OCI-LY1 (cell line): ENCODE measurements at regions not wholly inside any gene's neighbourhood (a gene's known extent, or its start where the extent isn't known, plus 50 kb on each side); places are given as distances from the start of the nearest gene placed in this dataset.

Experiments used
- H2AFZ ChIP-seq: fragments of 200-600 bp; sonication (generic), shearing (Covaris generic); 2 replicates; pipeline ENCODE4 v1.6.0; 2014; ENCODE audit warnings: antibody characterized with exemption, mild to moderate bottlenecking, low read length
- H3F3A ChIP-seq: fragments of 200-600 bp; sonication (generic), shearing (Covaris generic); 2 replicates; pipeline ENCODE4 v1.6.0; 2014; ENCODE audit warnings: mild to moderate bottlenecking, antibody characterized with exemption, low read length, moderate library complexity; ENCODE audit not compliant: insufficient read depth
- H3K27ac ChIP-seq: fragments of 200-600 bp; sonication (generic); 2 replicates; pipeline ENCODE4 v1.5.1; 2014; ENCODE audit warnings: low read length, mixed run types, mild to moderate bottlenecking, low read depth; ENCODE audit not compliant: poor library complexity, severe bottlenecking
- H3K27me3 ChIP-seq: fragments of 200-600 bp; sonication (generic); 2 replicates; pipeline ENCODE4 v1.6.0; 2014; ENCODE audit warnings: antibody characterized with exemption, mild to moderate bottlenecking, low read length, moderate library complexity; ENCODE audit not compliant: insufficient read depth
- H3K36me3 ChIP-seq: fragments of 200-600 bp; sonication (generic); 2 replicates; pipeline ENCODE4 v1.6.1; 2014; ENCODE audit warnings: mild to moderate bottlenecking, antibody characterized with exemption, low read length, moderate library complexity, mixed read lengths; ENCODE audit not compliant: insufficient read depth
- H3K4me1 ChIP-seq: fragments of 200-600 bp; sonication (generic); 2 replicates; pipeline ENCODE4 v1.5.1; 2014; ENCODE audit warnings: mild to moderate bottlenecking, low read length, moderate library complexity; ENCODE audit not compliant: insufficient read depth, severe bottlenecking
- H3K4me2 ChIP-seq: fragments of 200-600 bp; sonication (generic), shearing (Covaris generic); 2 replicates; pipeline ENCODE4 v1.6.1; 2014; ENCODE audit warnings: low read length
- H3K4me3 ChIP-seq: fragments of 200-600 bp; sonication (generic); 2 replicates; pipeline ENCODE4 v1.5.1; 2014; ENCODE audit warnings: low read length, low read depth, mild to moderate bottlenecking, mixed read lengths; ENCODE audit not compliant: poor library complexity, severe bottlenecking
- H3K79me2 ChIP-seq: fragments of 200-600 bp; shearing (Covaris generic); 2 replicates; pipeline ENCODE4 v1.6.1; 2016; ENCODE audit warnings: mixed run types, low read length, mixed read lengths; ENCODE audit not compliant: insufficient read depth
- H3K9ac ChIP-seq: fragments of 200-600 bp; sonication (generic), shearing (Covaris generic); 2 replicates; pipeline ENCODE4 v1.6.1; 2014; ENCODE audit warnings: mild to moderate bottlenecking, low read length, mixed read lengths
- H3K9me2 ChIP-seq: fragments of 200-600 bp; sonication (generic), shearing (Covaris generic); 2 replicates; pipeline ENCODE4 v1.6.1; 2014; ENCODE audit warnings: low read depth, mild to moderate bottlenecking, low read length, mixed read lengths
- H3K9me3 ChIP-seq: fragments of 200-600 bp; shearing (Covaris generic); 2 replicates; pipeline ENCODE4 v1.6.1; 2014; ENCODE audit warnings: low read length, mixed read lengths
- H4K20me1 ChIP-seq: fragments of 200-600 bp; sonication (generic), shearing (Covaris generic); 2 replicates; pipeline ENCODE4 v1.6.0; 2016; ENCODE audit warnings: mild to moderate bottlenecking, low read length; ENCODE audit not compliant: insufficient read depth
- CTCF ChIP-seq: fragments of 200-600 bp; sonication (generic), shearing (Covaris generic); IDR thresholded peaks from 2 replicates; pipeline ENCODE4 v1.5.1; 2017; ENCODE audit warnings: mild to moderate bottlenecking, antibody characterized with exemption, low read length, moderate library complexity, mixed read lengths
- EZH2 ChIP-seq: fragments of 200-600 bp; sonication (generic), shearing (Covaris generic); IDR thresholded peaks from 2 replicates; pipeline ENCODE4 v1.8.0; 2017; ENCODE audit warnings: borderline replicate concordance, mixed run types, mild to moderate bottlenecking, antibody characterized with exemption, low read length, moderate library complexity, mixed read lengths

GRCh38 chr21:31448496-31448895, 104.4 kb upstream of the TIAM1 start:
- H3K4me1 ChIP-seq: peaks cover 3% of the 10 kb centered on the region
- TF ChIP-seq CTCF: no peak
- H3K4me3 ChIP-seq: no peak overlapping the region
- H3K27ac ChIP-seq: no peak overlapping the region
- H3K27me3 ChIP-seq: no peaks in the 10 kb centered on the region
- H3K9me3 ChIP-seq: no peaks in the 10 kb centered on the region
- no peak overlapping the region for H3K4me2 ChIP-seq
- no peaks in the 10 kb centered on the region for H4K20me1 ChIP-seq
- no peak overlapping the region for H3K9ac ChIP-seq
- H3K9me2 ChIP-seq: no peaks in the 10 kb centered on the region
- no peak overlapping the region for H2AFZ ChIP-seq
- H3F3A ChIP-seq: no peaks in the 10 kb centered on the region
- H3K79me2 ChIP-seq: no peaks in the 10 kb centered on the region
- H3K36me3 ChIP-seq: no peaks in the 10 kb centered on the region

DNA sequence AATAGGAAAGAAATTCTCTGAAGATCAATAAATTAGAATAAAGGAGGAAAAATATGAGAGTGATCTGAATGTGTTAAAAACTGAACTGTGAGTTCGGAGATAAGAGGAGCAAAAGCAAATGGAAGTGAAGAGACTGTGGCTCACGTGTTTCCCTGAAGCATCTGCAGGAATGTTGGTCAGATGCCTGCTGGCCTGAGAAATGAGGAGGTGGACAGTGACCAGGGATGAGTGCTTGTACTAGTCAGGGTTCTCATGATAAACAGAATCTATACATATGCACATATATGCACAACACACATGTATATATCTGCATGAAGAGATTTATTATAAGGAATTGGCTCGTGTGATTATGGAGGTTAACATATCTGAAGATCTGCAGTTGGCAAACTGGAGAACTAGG, 103.4 kb upstream of the TIAM1 start:
- no peaks in the 10 kb centered on the region for H3F3A ChIP-seq
- H3K9me3 ChIP-seq: no peaks in the 10 kb centered on the region
- H3K9ac ChIP-seq: no peak overlapping the region
- H3K9me2 ChIP-seq: no peaks in the 10 kb centered on the region
- H3K27me3 ChIP-seq: no peaks in the 10 kb centered on the region
- H3K27ac ChIP-seq: no peak overlapping the region
- H3K79me2 ChIP-seq: no peaks in the 10 kb centered on the region
- H2AFZ ChIP-seq: no peak overlapping the region
- no peak overlapping the region for H3K4me2 ChIP-seq
- H3K4me3 ChIP-seq: no peak overlapping the region
- H3K36me3 ChIP-seq: no peaks in the 10 kb centered on the region
- H3K4me1 ChIP-seq: peaks cover 3% of the 10 kb centered on the region
- no peaks in the 10 kb centered on the region for H4K20me1 ChIP-seq
- no peak for TF ChIP-seq CTCF
- no peak for TF ChIP-seq EZH2

- H3K4me2 ChIP-seq: no peak overlapping the region
- H4K20me1 ChIP-seq: no peaks in the 10 kb centered on the region
- H2AFZ ChIP-seq: no peak overlapping the region
- no peaks in the 10 kb centered on the region for H3K36me3 ChIP-seq
- H3K9me2 ChIP-seq: no peaks in the 10 kb centered on the region
- H3K27me3 ChIP-seq: no peaks in the 10 kb centered on the region
- H3K9ac ChIP-seq: no peak overlapping the region
- H3K9me3 ChIP-seq: 0 out of 2 replicates have a peak, but pooled peaks cover 2% of the 10 kb centered on the region
- H3K4me3 ChIP-seq: no peak overlapping the region
- TF ChIP-seq CTCF (no peak), EZH2 (no peak)
- H3K79me2 ChIP-seq: no peaks in the 10 kb centered on the region
- no peaks in the 10 kb centered on the region for H3F3A ChIP-seq
- no peak overlapping the region for H3K27ac ChIP-seq
- H3K4me1 ChIP-seq: peaks cover 3% of the 10 kb centered on the region
These were observed 102.3 kb upstream of the TIAM1 start for GRCh38 chr21:31446226-31446855.
